NCI-H1436 (cell line): ENCODE measurements at regions not wholly inside any gene's neighbourhood (a gene's known extent, or its start where the extent isn't known, plus 50 kb on each side); places are given as distances from the start of the nearest gene placed in this dataset.
"Not testable (repeated sequence)": the region's sequence is repeated elsewhere in the genome, so short reads cannot be mapped to it uniquely, and the experiment has no call there.

ENCODE experiments used
- DNase-seq: peaks from one replicate; lab custom pipeline; 2025; lab: John Stamatoyannopoulos, UW

DNA sequence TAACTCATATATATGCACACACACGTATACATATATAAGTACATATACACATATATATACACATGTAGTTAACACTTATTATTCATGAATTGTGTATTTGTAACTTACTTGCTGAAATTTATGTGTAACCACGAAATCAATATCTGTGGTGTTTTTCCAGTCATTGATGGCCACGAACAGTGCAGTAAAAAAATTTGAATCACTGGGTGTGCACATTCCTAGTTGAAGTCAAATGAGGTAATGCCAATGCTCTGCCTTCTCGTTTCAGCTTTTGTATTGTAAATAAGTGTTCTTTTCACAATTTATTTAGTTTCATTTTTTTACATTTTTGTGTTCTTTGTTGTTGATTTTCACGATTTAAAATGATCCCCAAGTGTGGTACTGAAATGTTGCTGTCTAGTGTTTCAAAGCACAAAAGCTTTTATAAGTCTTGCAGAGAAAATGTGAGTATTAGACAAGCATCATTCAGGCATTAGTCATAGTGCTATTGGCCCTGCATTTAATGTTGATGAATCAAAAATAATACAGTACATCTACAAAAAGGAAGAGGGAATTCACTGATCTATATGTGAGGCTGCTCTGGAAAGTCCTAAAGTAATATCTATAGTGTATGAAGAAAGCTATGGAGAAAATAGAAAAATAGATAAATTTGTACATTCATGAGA lies 419.0 kb downstream of the DSC3 start:
- DNase-seq = no peak

- DNase-seq = no peak
Measured at GRCh38 chr18:30622635-30623034, 419.9 kb downstream of the DSC3 start.

DNA sequence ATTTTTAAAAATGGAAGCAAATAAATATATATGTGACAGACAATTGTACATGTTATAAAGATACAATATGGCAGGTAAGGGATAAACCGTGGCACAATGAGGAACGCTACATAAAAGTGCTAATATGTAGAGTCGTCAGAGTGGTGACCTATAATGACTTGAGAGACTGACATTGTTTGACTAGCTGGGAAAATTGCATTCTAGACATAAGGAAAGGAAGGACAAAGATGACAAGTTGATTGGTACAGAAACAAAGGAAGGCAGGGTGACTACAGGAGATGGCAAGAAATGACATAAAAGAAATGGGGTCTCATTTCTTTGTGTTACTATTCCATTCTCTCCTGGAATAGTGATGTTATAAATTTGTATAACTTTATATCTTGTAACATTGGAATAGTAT lies 420.4 kb downstream of the DSC3 start:
- DNase-seq = no peak

GRCh38 chr18:30618567-30618966 lies 424.0 kb downstream of the DSC3 start:
- DNase-seq = no peak

- no peak for DNase-seq
Measured at GRCh38 chr18:30616414-30616813, 426.1 kb downstream of the DSC3 start.

GRCh38 chr18:30613467-30613801 lies 429.1 kb downstream of the DSC3 start:
- DNase-seq = no peak

GRCh38 chr18:30601541-30601940 lies 441.0 kb downstream of the DSC3 start:
- DNase-seq = no peak

- DNase-seq = no peak
Measured at GRCh38 chr18:30597202-30597601, 445.3 kb downstream of the DSC3 start.

- DNase-seq = no peak
Measured at GRCh38 chr18:30596635-30597034, 445.9 kb downstream of the DSC3 start.

DNA sequence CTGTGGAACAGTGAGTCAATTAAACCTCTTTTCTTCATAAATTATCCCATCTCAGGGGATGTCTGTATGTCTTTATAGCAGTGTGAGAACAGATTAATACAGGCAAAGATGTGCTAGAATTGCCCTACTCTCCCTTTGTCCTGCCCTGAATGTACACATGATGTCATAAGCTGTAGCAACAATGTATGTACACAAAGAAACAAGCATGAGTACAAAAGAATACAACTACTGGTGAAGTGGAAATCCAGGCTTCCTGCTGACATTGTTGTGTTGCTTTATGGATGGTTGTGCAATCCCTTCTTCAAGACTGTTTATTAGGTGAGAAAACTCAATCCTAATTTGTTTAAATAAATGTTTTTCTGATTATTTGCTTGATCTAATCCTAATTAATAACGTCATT lies 446.6 kb downstream of the DSC3 start:
- DNase-seq = no peak

DNA sequence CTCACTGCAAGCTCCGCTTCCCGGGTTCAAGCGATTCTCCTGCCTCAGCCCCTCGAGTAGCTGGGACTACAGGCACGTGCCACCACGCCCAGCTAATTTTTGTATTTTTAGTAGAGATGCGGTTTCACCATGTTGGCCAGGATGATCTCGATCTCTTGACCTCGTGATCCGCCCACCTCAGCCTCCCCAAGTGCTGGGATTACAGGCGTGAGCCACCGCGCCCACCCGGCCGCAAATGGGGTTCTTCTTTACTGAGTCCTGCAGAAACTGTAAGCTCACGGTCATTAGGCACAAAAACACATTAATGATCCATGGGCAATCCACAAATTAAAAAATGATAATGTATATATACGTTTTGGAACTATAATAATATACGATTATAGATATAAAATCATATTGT lies 447.6 kb downstream of the DSC3 start:
- DNase-seq = not testable (repeated sequence)

GRCh38 chr18:30591462-30591861 lies 451.1 kb downstream of the DSC3 start:
- DNase-seq = no peak

GRCh38 chr18:30588673-30589164 lies 453.8 kb downstream of the DSC3 start:
- no peak for DNase-seq

DNA sequence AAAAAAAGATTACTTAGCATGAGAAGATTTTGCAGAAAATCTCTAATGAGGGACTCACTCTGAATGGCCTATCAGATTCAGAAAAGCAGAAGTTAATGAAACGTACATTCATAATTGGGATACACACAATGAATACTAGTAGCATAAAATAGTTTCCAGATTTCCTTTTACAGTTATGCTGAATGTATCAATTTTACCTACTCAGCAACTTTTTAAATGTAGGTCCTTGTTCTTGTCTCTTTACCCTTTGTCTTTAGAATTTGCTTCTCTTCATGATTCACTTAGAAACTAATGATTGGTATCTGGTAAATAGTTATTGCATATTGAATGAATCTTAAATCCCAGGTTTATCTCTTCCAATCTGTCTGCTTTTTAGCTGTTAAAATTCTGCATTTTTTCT lies 458.8 kb downstream of the DSC3 start:
- no peak for DNase-seq

GRCh38 chr18:30582078-30582477 lies 460.5 kb downstream of the DSC3 start:
- DNase-seq = no peak

DNA sequence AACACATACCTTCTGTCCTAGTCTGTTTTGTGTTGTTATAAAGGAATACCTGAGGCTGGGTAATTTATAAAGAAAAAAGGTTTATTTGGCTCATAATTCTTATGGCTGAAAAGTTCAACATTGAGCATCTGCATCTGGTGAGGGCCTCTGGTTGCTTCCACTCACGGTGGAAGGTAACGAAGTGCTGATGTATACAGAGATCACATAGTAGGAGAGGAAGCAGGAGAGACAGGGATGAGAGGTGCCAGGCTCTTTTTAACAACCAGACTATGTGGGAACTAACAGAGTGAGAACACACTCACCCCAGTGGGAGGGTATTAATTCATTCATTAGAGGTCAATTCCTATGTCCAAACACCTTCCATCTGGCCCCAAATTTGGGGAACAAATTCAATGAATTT lies 463.8 kb downstream of the DSC3 start:
- DNase-seq = no peak

DNA sequence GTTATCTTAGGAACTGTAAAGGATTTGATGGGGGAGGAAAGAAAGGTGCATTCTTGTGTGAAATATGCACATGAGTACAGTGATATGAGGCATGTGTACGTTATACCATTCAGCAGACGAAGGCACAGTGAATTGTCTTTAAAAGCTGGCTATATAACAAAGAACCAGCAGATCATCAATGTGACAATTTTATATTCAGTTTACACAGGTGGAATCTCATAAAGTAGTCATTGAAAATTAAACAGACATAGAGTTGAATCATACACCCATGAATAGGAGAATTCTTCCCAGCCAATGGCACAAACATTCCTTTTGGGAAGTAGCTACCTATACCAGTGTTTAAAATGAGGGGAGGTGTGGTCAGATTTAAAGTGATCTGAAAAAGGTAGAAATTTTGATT lies 470.3 kb downstream of the DSC3 start:
- no peak for DNase-seq

- DNase-seq = no peak
Measured at GRCh38 chr18:30568333-30568732, 474.2 kb downstream of the DSC3 start.

DNA sequence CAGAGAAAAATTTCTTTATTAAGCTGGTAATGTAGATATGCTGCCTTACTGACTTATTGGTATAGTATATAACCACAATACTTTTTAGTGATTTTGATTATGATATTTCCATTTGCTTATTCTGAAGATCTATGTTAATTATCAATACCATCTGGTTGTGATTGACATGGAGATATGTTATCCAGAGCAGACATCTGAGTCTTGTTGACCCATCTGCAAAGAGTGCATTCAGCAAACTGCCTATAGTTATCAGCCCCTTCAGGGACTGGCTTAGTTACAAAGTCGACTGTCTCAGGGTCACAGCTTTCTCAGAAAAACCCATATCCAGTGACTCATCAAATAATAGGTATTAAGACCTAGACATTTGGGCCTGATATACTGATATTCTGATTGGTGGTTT lies 475.7 kb downstream of the DSC3 start:
- no peak for DNase-seq

DNA sequence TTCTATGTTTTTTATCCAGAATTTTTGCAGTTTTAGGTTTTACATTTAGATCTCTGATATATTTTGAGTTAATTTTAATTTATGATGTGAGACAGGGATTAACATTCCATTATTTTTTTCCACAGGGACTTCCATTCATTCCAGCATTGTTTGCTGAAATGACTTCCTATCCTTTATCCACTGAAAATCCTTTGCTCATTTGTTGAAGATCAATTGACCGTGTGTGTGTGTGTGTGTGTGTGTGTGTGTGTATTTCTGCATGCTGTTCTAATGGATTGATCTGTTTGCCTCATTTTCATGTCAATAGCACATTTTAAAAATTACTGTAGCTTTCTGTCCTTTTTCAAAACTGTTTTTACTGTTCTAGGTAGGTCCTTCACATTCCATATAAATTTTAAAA lies 480.3 kb downstream of the DSC3 start:
- DNase-seq = no peak

GRCh38 chr18:30556112-30556511 lies 486.4 kb downstream of the DSC3 start:
- DNase-seq = no peak

DNA sequence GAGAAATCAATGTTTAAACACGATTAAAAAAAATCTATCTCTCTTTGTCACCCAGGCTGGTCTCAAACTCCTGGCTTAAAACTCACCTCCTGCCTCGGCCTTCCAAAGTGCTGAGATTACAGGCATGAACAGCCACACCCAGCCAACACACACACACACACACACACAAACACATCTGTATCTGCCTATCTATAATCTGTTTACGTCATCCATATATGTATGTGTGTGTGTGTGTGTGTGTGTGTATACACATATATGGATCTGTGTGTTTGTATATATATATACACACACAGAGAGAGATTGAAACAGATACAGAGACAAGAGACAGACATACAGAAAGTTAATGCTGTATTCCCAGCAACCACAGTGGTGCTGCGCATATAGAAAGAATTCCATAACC lies 497.1 kb downstream of the DSC3 start:
- no peak for DNase-seq

- DNase-seq = no peak
Measured at GRCh38 chr18:30544141-30544540, 498.4 kb downstream of the DSC3 start.

GRCh38 chr18:30533716-30534115 lies 508.8 kb downstream of the DSC3 start:
- DNase-seq = no peak

- DNase-seq = no peak
Measured at GRCh38 chr18:30527917-30528316, 514.6 kb downstream of the DSC3 start.
